ENCODE measurements at regions not wholly inside any gene's neighbourhood (a gene's known extent, or its start where the extent isn't known, plus 50 kb on each side); places are given as distances from the start of the nearest gene placed in this dataset.

- no peak for DNase-seq
These were observed 568.9 kb upstream of the MKI67 start for GRCh38 chr10:128694851-128695725.

- no peak for DNase-seq
These were observed 569.7 kb upstream of the MKI67 start for GRCh38 chr10:128695931-128696330.

DNA sequence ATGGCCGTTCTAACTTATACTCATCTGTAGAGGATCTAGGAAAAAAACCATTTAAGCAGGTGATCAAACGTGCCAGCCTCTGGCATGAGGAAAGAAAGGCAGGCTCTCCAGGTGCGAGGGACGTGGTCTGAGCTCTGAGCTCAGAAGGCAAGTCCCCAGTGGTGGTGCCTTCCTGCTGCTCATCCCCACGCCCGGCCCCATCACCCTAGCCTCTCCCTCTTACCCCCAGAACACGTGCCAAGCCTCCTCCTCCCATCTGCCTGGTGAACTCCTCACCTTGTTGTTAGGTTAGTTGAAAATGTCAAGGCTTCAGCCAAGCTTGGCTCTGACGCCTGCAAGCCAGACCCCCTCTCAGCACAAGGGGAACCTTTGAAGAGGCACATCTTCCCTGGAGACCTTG is 571.2 kb upstream of the MKI67 start:
- no peak for DNase-seq

DNA sequence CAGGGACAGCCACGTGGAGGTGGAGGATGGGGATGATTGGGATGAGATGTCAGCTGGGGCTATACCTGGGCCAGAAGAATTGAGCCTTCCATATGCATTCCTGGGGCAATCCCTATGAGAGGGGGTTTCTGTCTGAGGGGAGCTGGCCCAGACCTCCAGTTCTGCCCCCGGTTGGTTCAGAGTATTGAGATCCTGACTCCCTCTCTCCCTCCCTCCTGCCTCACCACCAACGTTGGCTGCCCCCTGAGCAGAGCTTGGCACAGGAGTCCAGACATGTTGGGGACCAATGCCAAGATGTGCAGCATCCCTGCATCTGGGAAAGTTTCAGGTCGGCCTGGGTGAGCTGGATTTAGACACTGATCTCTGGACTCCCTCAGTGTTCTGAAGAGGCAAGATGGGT is 575.2 kb upstream of the MKI67 start:
- no peak for DNase-seq

- no peak for DNase-seq
These were observed 575.6 kb upstream of the MKI67 start for GRCh38 chr10:128701837-128702236.

DNA sequence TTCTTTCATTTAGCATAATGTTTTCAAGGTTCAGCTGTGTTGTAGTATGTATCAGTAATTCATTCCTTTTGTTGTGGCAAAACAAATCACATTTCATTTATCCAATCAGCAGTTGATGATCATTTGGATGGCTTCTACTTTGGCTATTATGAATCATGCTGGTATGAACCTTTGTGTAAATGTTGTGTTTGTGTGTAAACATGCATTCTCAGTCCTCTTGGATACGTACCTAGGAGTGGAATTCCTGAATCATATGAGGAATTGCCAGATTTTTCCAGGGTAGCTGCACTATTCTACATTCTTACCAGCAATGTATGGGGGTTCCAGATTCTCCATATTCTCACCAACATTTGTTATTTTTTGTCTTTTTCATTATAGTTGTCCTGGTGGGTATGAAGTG is 578.5 kb upstream of the MKI67 start:
- no peak for DNase-seq

- no peak for DNase-seq
These were observed 582.0 kb upstream of the MKI67 start for GRCh38 chr10:128708182-128708581.

DNA sequence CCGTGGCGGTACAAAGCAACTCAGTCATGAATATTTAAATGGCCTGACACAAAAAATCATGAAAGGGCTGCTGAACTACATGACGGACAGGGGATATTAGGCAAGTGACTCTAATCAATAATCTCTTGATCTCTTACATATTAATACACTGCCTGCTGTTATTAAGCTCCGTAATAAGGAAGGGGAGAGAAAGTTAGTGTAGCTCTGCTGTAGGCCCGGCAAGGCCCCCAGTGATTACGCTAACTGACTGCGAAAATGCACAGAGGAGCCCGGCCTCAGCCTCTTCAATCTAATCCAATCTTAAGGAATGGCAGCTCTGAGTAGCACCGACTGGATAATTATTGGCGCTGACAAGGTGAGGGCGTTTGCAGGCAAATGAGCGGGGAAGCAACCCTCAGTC is 583.5 kb upstream of the MKI67 start:
- no peak for DNase-seq

DNA sequence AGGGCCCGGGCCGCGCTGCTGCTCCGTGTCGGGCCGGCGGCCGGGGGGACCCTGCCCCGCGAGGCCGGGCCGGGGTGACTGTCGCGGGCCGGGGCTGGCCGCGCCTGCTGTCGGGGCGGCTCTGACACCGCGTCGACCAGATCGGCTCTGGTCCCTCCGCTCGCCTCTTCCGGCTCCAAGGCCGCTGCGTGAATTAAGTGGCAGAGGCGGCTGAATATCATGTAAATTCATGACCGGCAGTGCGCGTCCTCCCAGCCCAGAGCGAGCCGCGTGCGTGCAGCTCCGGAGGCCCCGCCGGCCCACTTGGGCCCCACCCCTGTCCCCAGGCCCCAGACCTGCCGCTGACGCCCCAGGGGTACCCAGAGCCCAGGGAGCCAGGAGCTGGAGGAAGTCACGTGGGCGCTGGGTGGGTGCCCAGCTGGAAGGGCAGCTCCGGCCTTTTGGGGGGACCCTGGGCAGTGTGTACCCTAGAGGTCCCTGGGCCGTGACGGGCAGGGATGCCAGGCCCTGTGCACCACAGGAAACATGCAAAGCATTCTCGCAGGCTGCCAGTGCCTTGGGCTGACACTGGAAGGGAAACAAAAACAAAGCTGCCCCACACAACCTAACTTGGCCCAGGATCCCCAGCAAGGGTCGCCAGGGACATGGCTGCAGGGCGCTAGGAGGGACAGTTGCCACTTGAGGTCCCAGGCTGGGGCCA is 584.0 kb upstream of the MKI67 start:
- DNase-seq: no peak

- no peak for DNase-seq
These were observed 584.6 kb upstream of the MKI67 start for GRCh38 chr10:128710798-128711183.

DNA sequence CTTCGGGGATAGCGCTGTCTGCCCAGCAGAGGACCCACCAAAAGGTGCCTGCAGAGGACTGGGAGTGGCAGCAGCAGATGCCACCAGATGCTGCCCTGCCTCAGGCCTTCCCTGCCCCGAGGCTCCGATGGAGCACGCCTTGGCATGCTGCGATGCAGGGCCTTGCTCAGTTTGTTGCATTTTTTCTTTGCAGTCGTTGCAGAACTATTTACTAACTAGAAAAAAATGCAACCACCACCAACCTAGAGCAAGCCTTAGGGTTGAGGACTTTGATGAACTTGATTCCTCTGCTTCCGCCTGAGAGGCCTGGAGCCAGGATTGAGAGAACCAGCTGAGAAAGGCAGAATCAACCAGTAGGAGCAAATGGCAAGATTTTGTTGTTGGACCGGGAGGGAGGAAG is 585.6 kb upstream of the MKI67 start:
- DNase-seq: no peak

- no peak for DNase-seq
These were observed 586.6 kb upstream of the MKI67 start for GRCh38 chr10:128712661-128713400.

- DNase-seq: no peak
These were observed 587.2 kb upstream of the MKI67 start for GRCh38 chr10:128713471-128713870.

DNA sequence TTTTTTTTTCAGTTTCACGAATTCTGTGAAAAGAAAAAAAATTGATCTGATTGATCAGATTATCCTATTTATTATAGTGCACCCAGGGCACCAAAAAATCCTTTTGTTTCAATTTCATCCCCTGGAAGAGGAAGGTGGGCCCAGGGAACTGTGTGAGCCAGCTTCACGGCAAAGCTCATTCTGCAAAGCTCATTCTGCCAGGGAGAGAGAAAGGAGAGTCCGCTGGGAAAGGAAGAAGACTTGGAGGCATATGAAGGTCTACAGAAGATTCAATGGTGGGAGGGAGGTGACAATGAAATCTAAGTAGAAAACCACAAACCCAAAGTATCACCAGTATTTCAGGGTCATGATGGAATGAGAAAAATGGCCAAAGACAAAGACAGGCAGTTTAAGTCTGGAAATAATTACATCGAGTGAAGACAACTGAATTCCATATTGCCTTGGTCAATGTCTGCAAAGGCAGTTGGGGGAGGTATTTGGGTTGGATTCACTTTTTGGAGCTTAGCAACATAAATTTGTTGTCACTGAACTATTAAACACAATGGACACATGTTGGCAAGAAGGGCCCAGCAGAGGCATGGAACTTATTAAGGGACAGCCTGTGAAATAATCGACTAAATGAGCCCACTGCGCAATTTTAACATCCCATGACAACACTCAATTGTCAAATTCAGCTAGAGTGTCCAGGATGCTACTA is 587.8 kb upstream of the MKI67 start:
- no peak for DNase-seq

GRCh38 chr10:128714644-128715415 is 588.6 kb upstream of the MKI67 start:
- no peak for DNase-seq

DNA sequence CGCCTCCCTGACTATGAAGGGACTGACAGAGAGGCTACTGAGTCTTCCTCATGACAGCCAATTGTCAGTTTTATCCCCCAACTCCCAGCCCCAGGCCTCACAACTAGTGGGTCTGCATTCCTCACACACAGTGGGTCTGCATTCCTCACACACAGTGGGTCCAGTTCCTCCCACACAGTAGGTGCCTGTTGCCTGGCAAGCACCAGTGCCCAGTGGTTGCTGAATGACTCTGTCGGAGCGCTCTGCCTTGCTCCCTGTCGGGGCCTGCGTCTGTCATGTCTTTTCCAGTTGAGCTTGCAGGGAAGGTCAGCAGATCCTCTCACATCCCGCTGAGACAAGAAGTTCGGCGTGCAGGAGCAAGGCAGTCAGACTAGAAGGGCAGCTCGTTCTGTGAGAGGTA is 590.0 kb upstream of the MKI67 start:
- no peak for DNase-seq

- no peak for DNase-seq
These were observed 595.8 kb upstream of the MKI67 start for GRCh38 chr10:128721963-128722445.

DNA sequence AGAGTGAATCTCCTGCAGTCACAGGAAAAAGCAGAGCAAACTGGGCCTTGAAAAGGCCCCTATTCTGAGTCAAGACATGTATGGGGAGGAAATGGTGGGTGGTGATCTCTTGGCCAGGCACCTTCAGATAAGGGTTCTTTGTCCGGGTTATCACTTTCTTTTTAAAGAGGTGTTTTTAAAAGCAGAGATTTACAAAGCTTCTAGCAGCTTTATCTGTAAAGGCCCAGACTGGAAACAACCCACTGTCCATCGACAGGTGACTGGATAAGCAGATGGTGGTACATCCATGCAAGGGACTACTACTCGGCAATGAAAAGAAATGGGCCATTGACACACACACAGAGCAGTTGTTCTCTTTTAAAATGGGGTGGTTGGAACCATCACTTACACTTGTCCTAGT is 596.7 kb upstream of the MKI67 start:
- no peak for DNase-seq

- DNase-seq: no peak
These were observed 597.5 kb upstream of the MKI67 start for GRCh38 chr10:128723631-128724205.

- DNase-seq: no peak
These were observed 599.3 kb upstream of the MKI67 start for GRCh38 chr10:128725531-128725930.

GRCh38 chr10:128727114-128727513 is 600.9 kb upstream of the MKI67 start:
- no peak for DNase-seq

GRCh38 chr10:128729910-128730420 is 603.7 kb upstream of the MKI67 start:
- no peak for DNase-seq
